Right kidney (tissue), 1 donor: ENCODE measurements at regions not wholly inside any gene's neighbourhood (a gene's known extent, or its start where the extent isn't known, plus 50 kb on each side); places are given as distances from the start of the nearest gene placed in this dataset.
A peak's percentile ranks its signal among the peaks of the same experiment; 100 is the strongest.

ENCODE experiments used
- DNase-seq: peaks from one replicate; pipeline ENCODE4 v3.0.0-alpha.2; 2016

- DNase-seq: peak; percentile 53
Measured at GRCh38 chr22:46054091-46055073, 77.4 kb upstream of the WNT7B start.

DNA sequence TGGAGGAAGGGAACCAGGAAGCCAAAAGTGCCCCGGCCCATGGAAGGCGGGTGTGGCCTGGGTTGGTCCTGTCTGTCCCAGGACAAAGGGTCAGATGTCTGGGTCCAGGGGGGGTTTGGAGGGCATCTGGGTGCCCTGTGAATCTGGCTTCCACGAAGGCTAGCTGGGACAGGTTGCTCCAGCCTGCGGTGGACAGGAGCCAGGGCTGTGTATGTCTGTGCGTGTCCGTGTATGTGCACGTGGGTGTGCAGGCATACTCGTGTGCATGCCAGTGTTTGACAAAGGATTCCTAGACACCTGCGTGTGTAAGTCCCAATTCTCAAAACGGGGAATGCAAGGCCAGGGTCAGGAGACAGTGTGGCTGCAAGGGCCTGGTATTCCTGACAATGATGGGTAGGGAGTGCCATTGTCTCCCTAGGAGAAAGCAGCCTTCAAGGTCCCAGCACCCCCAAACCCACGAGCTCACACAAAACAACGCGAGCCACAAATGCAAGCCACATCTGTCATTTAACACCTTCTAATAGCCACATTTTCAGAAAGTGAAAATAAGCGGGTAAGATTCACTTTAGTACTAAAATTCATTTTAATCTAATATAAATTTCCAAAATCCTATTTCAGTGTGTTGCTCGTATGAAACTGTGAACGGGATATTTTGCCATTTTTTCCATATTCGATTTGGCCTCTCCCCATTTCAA is 78.4 kb upstream of the WNT7B start:
- no peak for DNase-seq

DNA sequence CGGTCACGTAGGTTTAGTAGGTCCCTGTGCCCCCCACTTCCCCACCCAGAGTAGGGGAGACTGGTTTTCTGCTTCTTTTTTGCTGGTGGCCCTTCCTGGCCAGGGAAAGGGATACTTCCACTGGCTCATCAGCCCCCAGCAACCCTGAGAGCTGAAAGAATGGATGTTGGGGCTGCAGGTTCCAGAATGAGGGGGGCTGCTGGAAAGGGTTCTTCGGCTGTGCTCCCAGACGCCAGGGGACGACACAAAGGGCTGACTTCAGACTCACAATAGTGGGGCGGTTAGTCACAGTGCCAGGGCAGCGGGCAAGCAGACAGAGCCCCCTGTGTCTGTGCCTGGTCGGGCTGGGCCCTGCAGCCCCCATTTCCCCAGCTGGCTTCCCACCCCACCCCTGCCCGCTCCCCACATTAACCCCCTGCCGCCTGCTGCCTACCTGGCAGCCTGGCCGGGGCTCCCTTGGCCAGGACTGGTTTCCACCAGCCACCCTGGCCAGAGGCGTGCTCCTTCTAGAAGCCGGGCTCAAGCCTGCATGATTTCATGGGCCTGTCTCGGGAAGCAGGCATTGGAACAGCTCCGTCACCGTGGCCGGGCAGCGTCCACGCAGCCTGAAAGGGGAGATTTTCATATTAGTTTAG is 79.1 kb upstream of the WNT7B start:
- no peak for DNase-seq

DNA sequence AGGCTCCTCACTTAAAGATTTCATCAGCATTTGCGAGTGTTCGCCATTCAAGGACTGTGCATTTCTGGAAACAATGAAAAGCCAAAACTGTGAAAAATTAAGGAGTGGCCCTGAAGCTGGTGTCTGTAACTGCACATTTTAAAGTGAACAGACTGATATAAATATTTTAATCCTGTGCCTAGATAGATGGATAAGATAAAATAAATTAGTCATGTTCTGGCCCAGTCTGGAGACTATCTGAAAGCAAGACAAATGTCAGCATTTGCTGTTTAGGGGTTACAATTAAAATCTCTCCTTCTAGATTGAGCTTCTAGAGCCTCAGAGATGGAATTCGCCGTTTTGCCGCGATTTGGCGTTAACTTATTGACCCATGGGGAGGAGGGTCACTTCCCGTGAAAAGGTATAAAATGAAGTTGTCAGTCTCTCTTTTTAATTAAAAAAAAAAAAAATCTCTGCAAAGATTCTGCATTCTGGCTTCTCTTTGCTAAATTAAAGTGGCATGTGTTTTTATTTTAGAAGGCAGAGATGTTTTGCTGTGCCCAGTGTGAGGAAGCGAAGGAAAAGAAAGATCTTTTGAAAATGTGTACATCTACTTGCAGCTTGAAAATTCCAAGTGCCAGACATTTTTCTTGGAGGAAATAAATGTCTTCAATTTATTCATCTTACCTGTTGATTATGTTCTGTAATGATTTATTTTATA is 79.7 kb upstream of the WNT7B start:
- no peak for DNase-seq

DNA sequence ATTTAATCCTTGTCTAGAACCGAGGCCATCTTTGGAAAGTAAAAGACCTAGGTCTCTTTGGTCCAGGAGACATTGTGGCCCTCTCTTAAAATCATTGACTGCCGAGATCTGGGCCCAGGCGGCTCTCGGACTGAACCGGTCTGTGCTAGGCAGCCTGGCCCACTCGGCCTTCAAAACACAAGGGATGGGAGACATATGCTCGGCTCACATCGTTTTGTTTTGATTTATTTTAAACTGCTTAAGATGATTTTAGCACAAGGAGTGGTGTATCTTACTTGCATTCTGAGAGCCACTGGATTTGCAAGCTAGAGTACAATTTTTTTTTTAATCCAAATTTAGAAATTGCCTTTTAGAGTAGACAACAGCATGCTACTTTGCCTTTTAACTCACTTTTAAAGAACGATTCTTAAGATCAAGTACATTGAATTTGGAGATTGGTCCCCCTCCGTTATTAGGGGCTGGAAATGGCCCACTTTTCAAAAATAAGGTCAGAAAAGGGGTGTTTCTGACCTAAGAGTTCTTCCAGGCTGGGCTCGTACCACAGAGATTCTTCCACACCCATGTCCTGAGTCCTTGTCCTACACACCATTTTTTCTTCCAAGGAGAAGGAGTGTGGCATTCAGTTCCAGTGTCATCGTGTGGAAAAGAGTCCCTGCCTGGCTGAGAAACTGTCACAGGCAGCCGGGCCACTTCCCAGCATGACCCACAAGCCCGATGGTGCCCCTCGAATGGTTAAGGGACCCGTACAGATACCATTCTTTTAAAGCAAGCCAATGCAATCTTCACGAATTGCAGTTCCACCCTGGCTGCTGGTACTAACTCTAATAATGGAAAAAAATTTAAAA is 80.5 kb upstream of the WNT7B start:
- no peak for DNase-seq

- no peak for DNase-seq
Measured at GRCh38 chr22:46058091-46058420, 81.1 kb upstream of the WNT7B start.

DNA sequence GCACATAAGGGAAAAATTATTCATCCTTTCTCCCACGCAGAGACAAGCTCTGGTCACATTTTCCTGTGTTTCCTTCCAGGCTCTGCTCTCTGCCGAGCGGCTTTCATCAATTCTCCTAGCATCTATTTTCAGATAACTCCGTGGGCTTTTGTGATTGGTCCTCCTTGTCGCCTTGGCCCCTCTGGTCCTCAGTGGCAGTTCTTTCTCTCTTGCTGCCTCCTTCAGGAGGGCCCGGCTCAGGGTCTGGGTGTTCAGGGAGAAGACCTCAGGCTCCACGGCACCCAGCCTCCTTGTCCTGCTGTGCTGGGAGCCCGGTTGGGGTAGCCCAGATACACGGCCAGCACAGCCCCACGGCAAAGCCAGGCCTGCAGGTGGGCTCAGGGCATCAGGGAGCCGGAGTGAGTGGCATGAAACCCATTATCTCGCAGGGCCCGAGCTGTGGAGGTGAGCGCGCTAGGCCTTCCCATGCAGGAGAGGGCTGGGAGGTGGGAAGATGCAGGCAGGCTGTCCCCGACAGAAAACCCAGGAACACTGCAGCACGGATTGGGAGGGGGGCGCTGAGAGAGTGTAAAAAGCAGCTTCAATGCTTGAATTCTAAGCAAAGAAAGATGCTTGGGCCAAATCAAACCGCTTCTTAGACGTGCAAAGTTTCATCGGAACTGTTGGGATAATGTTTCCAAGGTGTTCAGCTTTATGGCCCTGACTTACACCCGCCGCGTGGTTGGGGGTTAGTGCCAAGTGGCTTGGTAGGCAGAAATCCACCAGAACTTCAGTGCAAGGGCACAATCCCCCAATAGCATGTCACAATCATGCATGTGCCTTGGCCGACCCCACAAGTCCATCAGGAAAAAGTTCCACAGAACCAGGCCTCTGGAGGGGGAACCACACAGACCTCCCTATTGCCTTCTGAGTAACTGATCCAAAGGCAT is 81.9 kb upstream of the WNT7B start:
- no peak for DNase-seq

GRCh38 chr22:46060292-46061123 is 83.5 kb upstream of the WNT7B start:
- DNase-seq: peak; percentile 36

GRCh38 chr22:46061124-46061500 is 84.2 kb upstream of the WNT7B start:
- DNase-seq: peak; percentile 49

GRCh38 chr22:46061501-46062231 is 84.7 kb upstream of the WNT7B start:
- no peak for DNase-seq

DNA sequence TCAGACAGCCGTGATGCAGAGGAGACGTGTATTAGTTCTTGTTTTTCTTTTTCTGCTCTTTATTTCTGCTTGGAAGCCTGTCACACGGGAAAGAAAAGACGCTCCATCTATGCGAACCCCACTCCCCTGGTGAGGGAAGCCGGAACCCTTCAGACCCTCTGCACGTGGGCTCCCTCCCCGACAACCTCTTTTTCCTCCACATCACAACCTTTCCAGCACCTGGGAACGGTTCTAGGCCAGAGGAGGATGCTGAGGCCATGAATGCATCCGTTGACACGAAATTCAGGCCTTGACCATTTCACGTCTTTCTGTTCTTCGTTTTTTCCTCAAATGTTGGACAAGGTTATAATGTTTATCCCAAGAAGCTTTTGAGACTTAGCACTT is 85.3 kb upstream of the WNT7B start:
- no peak for DNase-seq

- DNase-seq: no peak
Measured at GRCh38 chr22:46062971-46063631, 86.1 kb upstream of the WNT7B start.

GRCh38 chr22:46063846-46064227 is 86.5 kb upstream of the PPARA start:
- no peak for DNase-seq

DNA sequence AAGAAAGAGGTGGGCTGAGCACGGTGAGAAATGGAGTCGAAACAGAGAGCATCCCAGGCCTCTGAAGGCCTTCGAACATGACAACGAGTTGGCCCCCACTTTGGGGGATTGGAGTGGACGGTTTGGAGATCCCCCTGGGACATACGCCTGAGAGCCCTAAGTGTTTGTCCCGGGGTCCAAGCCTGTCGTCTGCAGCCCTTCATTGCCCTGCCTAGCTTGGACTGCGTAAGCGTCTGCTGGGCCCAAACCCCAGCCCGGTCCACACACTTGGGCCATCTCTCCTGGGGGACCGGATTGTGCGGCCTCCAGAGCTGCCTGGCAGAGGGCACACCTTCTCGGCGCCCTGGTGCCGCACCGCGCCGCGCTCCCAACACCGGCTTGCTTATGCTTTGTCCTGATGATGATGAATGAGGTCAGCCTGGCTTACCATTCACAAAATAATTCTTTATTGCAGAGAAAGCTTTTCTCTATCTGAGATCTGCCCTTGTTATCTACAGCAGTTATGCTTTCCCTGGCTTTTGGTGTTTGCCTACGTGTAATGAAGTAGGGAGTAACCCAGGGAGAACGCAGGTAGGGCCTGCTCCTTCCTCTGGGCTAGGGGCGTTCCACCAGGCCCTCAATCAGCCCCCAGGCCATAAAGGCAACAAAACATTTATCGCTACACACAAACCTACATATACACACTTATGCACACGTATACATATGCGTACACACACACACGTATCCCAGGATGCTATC is 85.9 kb upstream of the PPARA start:
- no peak for DNase-seq

GRCh38 chr22:46064966-46065666 is 85.2 kb upstream of the PPARA start:
- DNase-seq: no peak

GRCh38 chr22:46065691-46066454 is 84.5 kb upstream of the PPARA start:
- DNase-seq: no peak
